ENCODE measurements at regions not wholly inside any gene's neighbourhood (a gene's known extent, or its start where the extent isn't known, plus 50 kb on each side); places are given as distances from the start of the nearest gene placed in this dataset.
A peak's percentile ranks its signal among the peaks of the same experiment; 100 is the strongest.

GRCh38 chr3:162134571-162134970 lies 638.0 kb downstream of the OTOL1 start:
- DNase-seq: peak; percentile 26
- Mint-ChIP-seq H3K4me1 (peaks cover 7% of the 10 kb centered on the region), H3K4me3 (no peak overlapping the region), H3K36me3 (ENCODE audit: low read depth) (no peaks in the 10 kb centered on the region), H3K27me3 (no peaks in the 10 kb centered on the region), H3K27ac (peak overlapping the region; percentile 25), H3K9me3 (no peaks in the 10 kb centered on the region)
- ChIA-PET POLR2A (no interaction called here), CTCF (no interaction called here)

GRCh38 chr3:162136136-162136535 lies 639.5 kb downstream of the OTOL1 start:
- Mint-ChIP-seq H3K4me1 (peaks cover 7% of the 10 kb centered on the region), H3K4me3 (no peak overlapping the region), H3K36me3 (ENCODE audit: low read depth) (no peaks in the 10 kb centered on the region), H3K27ac (no peak overlapping the region), H3K27me3 (no peaks in the 10 kb centered on the region), H3K9me3 (no peaks in the 10 kb centered on the region)
- CTCF ChIA-PET: no interaction called here
- POLR2A ChIA-PET: no interaction called here
- DNase-seq: no peak

- ChIA-PET POLR2A (no interaction called here), CTCF (no interaction called here)
- Mint-ChIP-seq H3K27ac (no peak overlapping the region), H3K4me1 (peaks cover 7% of the 10 kb centered on the region), H3K9me3 (no peaks in the 10 kb centered on the region), H3K4me3 (no peak overlapping the region), H3K36me3 (ENCODE audit: low read depth) (no peaks in the 10 kb centered on the region), H3K27me3 (no peaks in the 10 kb centered on the region)
- no peak for DNase-seq
Measured at GRCh38 chr3:162138509-162138908, 641.9 kb downstream of the OTOL1 start.

- no peaks in the 10 kb centered on the region for H3K9me3 Mint-ChIP-seq
- POLR2A ChIA-PET: no interaction called here
- no peak overlapping the region for H3K27ac Mint-ChIP-seq
- no peaks in the 10 kb centered on the region for H3K27me3 Mint-ChIP-seq
- no peaks in the 10 kb centered on the region for H3K4me1 Mint-ChIP-seq
- H3K36me3 Mint-ChIP-seq (ENCODE audit: low read depth): no peaks in the 10 kb centered on the region
- DNase-seq: no peak
- CTCF ChIA-PET: no interaction called here
- H3K4me3 Mint-ChIP-seq: no peak overlapping the region
Measured at GRCh38 chr3:162139841-162140240, 643.2 kb downstream of the OTOL1 start.

- Mint-ChIP-seq H3K4me1 (no peaks in the 10 kb centered on the region), H3K9me3 (no peaks in the 10 kb centered on the region), H3K27ac (no peak overlapping the region), H3K36me3 (ENCODE audit: low read depth) (no peaks in the 10 kb centered on the region), H3K27me3 (no peaks in the 10 kb centered on the region), H3K4me3 (no peak overlapping the region)
- DNase-seq: no peak
- ChIA-PET POLR2A (no interaction called here), CTCF (no interaction called here)
Measured at GRCh38 chr3:162141272-162141791, 644.7 kb downstream of the OTOL1 start.

- Mint-ChIP-seq H3K36me3 (ENCODE audit: low read depth) (no peaks in the 10 kb centered on the region), H3K9me3 (no peaks in the 10 kb centered on the region), H3K27ac (no peak overlapping the region), H3K4me3 (no peak overlapping the region), H3K27me3 (no peaks in the 10 kb centered on the region), H3K4me1 (no peaks in the 10 kb centered on the region)
- DNase-seq: no peak
- ChIA-PET POLR2A (no interaction called here), CTCF (no interaction called here)
Measured at GRCh38 chr3:162142511-162142910, 645.9 kb downstream of the OTOL1 start.

GRCh38 chr3:162143180-162143579 lies 646.6 kb downstream of the OTOL1 start:
- ChIA-PET CTCF (no interaction called here), POLR2A (no interaction called here)
- no peaks in the 10 kb centered on the region for H3K27me3 Mint-ChIP-seq
- no peaks in the 10 kb centered on the region for H3K36me3 Mint-ChIP-seq (ENCODE audit: low read depth)
- H3K4me1 Mint-ChIP-seq: no peaks in the 10 kb centered on the region
- no peak overlapping the region for H3K27ac Mint-ChIP-seq
- H3K9me3 Mint-ChIP-seq: no peaks in the 10 kb centered on the region
- no peak overlapping the region for H3K4me3 Mint-ChIP-seq
- no peak for DNase-seq

- Mint-ChIP-seq H3K27ac (no peak overlapping the region), H3K9me3 (no peaks in the 10 kb centered on the region), H3K27me3 (no peaks in the 10 kb centered on the region), H3K4me1 (no peaks in the 10 kb centered on the region), H3K36me3 (ENCODE audit: low read depth) (no peaks in the 10 kb centered on the region), H3K4me3 (no peak overlapping the region)
- POLR2A ChIA-PET: no interaction called here
- no peak for DNase-seq
- CTCF ChIA-PET: no interaction called here
Measured at GRCh38 chr3:162147996-162148395, 651.4 kb downstream of the OTOL1 start.

GRCh38 chr3:162150790-162151189 lies 654.2 kb downstream of the OTOL1 start:
- H3K4me3 Mint-ChIP-seq: no peak overlapping the region
- no peaks in the 10 kb centered on the region for H3K36me3 Mint-ChIP-seq (ENCODE audit: low read depth)
- ChIA-PET CTCF (no interaction called here), POLR2A (no interaction called here)
- H3K4me1 Mint-ChIP-seq: no peaks in the 10 kb centered on the region
- H3K9me3 Mint-ChIP-seq: no peaks in the 10 kb centered on the region
- no peaks in the 10 kb centered on the region for H3K27me3 Mint-ChIP-seq
- H3K27ac Mint-ChIP-seq: no peak overlapping the region
- DNase-seq: no peak

GRCh38 chr3:162152636-162153035 lies 656.0 kb downstream of the OTOL1 start:
- H3K36me3 Mint-ChIP-seq (ENCODE audit: low read depth): no peaks in the 10 kb centered on the region
- H3K27me3 Mint-ChIP-seq: no peaks in the 10 kb centered on the region
- no peaks in the 10 kb centered on the region for H3K4me1 Mint-ChIP-seq
- CTCF ChIA-PET: no interaction called here
- POLR2A ChIA-PET: no interaction called here
- no peaks in the 10 kb centered on the region for H3K9me3 Mint-ChIP-seq
- H3K27ac Mint-ChIP-seq: no peak overlapping the region
- no peak overlapping the region for H3K4me3 Mint-ChIP-seq
- DNase-seq: no peak

- Mint-ChIP-seq H3K36me3 (ENCODE audit: low read depth) (no peaks in the 10 kb centered on the region), H3K27ac (no peak overlapping the region), H3K27me3 (no peaks in the 10 kb centered on the region), H3K4me3 (no peak overlapping the region), H3K4me1 (no peaks in the 10 kb centered on the region), H3K9me3 (peaks cover 6% of the 10 kb centered on the region)
- CTCF ChIA-PET: no interaction called here
- no peak for DNase-seq
- POLR2A ChIA-PET: no interaction called here
Measured at GRCh38 chr3:162161595-162161994, 665.0 kb downstream of the OTOL1 start.

GRCh38 chr3:162165346-162165745 lies 668.7 kb downstream of the OTOL1 start:
- no peaks in the 10 kb centered on the region for H3K36me3 Mint-ChIP-seq (ENCODE audit: low read depth)
- H3K4me3 Mint-ChIP-seq: no peak overlapping the region
- no peaks in the 10 kb centered on the region for H3K27me3 Mint-ChIP-seq
- no peak overlapping the region for H3K27ac Mint-ChIP-seq
- no peaks in the 10 kb centered on the region for H3K4me1 Mint-ChIP-seq
- DNase-seq: no peak
- POLR2A ChIA-PET: no interaction called here
- CTCF ChIA-PET: no interaction called here
- H3K9me3 Mint-ChIP-seq: peaks cover 2% of the 10 kb centered on the region

GRCh38 chr3:162166543-162166942 lies 669.9 kb downstream of the OTOL1 start:
- H3K4me3 Mint-ChIP-seq: no peak overlapping the region
- no peak overlapping the region for H3K27ac Mint-ChIP-seq
- ChIA-PET POLR2A (no interaction called here), CTCF (no interaction called here)
- H3K36me3 Mint-ChIP-seq (ENCODE audit: low read depth): no peaks in the 10 kb centered on the region
- peaks cover 2% of the 10 kb centered on the region for H3K9me3 Mint-ChIP-seq
- H3K27me3 Mint-ChIP-seq: no peaks in the 10 kb centered on the region
- no peaks in the 10 kb centered on the region for H3K4me1 Mint-ChIP-seq
- no peak for DNase-seq

- ChIA-PET POLR2A (no interaction called here), CTCF (no interaction called here)
- no peaks in the 10 kb centered on the region for H3K36me3 Mint-ChIP-seq (ENCODE audit: low read depth)
- H3K27me3 Mint-ChIP-seq: no peaks in the 10 kb centered on the region
- no peaks in the 10 kb centered on the region for H3K4me1 Mint-ChIP-seq
- no peak overlapping the region for H3K27ac Mint-ChIP-seq
- H3K4me3 Mint-ChIP-seq: no peak overlapping the region
- no peak for DNase-seq
- peaks cover 2% of the 10 kb centered on the region for H3K9me3 Mint-ChIP-seq
Measured at GRCh38 chr3:162168715-162169114, 672.1 kb downstream of the OTOL1 start.

GRCh38 chr3:162170581-162170980 lies 674.0 kb downstream of the OTOL1 start:
- Mint-ChIP-seq H3K4me3 (no peak overlapping the region), H3K9me3 (no peaks in the 10 kb centered on the region), H3K36me3 (ENCODE audit: low read depth) (no peaks in the 10 kb centered on the region), H3K27me3 (no peaks in the 10 kb centered on the region), H3K4me1 (no peaks in the 10 kb centered on the region), H3K27ac (no peak overlapping the region)
- POLR2A ChIA-PET: no interaction called here
- CTCF ChIA-PET: no interaction called here
- no peak for DNase-seq

Data from activated CD4-positive, alpha-beta T cell treated with anti-CD3 and anti-CD28 coated beads, Interleukin-2, amount 10 ng/mL, durations not matched to agents 7 days and 5 days (primary cell).